ENCODE measurements at regions not wholly inside any gene's neighbourhood (a gene's known extent, or its start where the extent isn't known, plus 50 kb on each side); places are given as distances from the start of the nearest gene placed in this dataset.

GRCh38 chr3:117322866-117323265, 613.3 kb downstream of the TUSC7 start:
- no peak for DNase-seq

DNA sequence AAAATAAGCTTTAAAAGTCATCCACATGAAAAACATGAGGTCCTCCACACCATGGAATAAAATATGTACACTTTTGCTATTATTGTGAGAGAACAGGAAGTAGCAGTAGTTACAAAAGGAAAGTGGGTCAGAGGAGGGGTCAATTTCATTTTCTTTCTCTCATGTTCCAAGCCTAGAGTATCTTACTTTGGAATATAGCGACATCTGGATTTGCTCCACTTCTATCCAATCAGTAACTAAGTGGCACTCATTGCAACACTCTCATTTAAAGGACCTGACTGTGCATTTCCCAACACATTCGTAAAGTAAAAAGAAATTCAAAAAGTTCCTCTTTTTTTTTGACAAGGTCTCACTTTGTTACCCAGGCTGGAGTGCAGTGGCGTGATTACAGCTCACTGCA, 637.3 kb downstream of the TUSC7 start:
- no peak for DNase-seq

GRCh38 chr3:117348884-117349283, 639.3 kb downstream of the TUSC7 start:
- no peak for DNase-seq

DNA sequence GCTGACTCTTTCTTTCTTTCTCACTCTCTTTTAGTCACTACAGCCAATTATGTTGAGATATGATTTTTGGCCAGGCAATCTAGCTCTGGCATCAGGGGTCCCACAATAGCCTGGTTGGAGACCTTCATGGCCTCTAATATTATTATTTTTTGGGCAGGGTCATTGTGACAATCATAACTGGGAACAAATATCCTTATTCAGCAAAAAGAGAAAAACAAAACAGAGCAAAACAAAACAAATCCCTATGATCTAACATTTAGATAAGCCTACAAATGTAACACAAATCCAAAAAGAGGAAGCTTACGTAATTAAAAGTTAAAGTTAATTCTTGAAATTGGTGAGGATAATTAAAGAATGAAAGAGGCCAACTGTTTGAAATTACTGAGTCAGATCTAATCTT, 640.0 kb downstream of the TUSC7 start:
- DNase-seq = no peak

- DNase-seq = no peak
Measured at GRCh38 chr3:117350371-117350770, 640.8 kb downstream of the TUSC7 start.

DNA sequence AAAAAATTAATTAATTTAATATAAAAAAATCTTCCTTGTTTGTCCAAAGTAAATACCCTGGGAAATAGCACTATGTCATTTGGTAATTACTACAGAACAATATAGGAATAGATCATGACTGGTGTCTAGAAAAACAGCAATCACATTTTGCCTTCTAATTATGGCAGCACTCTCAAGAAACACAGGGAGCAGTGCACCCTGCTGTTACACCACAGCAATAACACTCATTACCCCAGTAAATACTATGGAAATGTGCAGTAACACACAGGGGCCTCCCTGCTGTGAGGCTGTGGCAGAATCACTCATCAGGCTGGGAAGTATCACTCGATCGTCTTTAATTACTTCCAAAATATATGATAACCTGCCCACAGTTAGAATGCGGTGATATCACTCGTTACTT, 646.0 kb downstream of the TUSC7 start:
- peak; percentile 35 to 50 for DNase-seq

DNA sequence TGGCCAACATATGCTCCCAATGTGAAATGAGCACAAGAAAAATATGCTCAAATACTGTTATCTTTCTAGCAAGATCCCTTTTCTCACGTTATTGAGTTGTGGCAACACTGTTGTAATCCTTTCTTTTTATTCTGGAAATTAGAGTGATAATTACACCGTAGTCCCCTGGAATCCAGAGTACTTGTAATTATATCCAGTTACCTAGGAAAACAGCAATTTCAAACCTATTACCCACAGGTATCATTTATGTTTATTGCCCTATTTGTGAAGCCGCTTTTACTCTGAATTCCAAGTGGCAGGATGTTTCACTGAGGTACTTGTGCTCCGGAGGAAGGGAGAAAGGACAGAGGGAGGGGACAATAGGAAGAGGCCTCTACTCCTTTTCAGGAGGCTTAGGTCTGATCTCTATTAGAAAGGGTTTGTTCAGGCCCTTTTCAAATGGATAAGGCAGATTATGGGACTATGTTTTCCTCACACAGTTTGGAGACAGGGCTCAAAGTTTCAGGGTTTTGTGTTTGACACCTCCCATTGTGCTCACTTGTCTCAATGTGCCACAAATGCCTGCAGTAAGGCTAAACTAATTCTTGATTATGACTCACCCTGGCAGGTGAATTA, 646.6 kb downstream of the TUSC7 start:
- no peak for DNase-seq

DNA sequence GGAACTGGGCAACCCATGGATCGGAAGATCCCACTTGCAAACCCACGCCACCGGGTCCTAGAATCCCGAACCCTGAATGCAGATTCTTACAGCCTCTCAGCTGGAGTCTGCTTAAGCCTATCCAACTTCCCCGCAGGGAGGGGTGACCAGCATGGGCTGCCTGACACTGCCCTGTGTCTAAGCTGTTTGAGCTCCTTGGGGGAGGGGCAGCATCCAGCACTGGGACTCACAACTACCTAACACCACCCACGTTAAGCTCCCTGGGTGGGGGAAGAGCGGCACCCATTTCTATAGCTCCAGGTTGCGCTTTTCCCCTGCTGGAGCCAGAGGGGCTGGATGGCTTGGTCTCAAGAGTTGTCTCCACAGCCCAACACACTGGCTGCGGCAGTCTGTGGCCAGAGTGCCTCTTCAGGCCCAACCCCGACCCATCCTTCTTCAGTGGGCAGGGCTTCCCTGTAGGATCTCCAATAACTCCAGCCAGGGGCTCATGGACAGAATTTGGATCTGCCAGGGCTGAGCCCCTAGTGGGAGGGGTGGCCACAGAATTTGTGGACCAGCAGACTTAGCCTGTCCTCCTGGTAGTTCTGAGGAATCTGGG, 649.2 kb downstream of the TUSC7 start:
- DNase-seq = no peak

DNA sequence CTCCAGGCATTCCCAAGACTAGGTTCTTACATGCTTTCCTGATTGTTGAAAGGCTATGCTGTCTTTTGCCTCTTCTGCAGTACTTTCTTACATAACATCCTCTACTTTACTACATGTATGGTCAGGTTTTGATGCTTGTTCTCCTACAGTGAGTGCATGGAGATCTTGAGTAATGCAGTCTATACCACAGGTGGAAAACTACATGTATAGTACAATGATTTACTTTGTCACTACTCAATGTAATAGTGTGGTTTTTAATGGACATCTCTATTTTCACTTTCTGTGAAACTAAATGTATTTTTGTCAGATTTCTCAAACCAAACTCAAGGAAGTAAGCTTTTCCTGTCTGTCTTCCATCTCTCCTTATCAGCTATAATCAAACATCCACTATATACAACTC, 657.0 kb downstream of the TUSC7 start:
- DNase-seq = no peak

DNA sequence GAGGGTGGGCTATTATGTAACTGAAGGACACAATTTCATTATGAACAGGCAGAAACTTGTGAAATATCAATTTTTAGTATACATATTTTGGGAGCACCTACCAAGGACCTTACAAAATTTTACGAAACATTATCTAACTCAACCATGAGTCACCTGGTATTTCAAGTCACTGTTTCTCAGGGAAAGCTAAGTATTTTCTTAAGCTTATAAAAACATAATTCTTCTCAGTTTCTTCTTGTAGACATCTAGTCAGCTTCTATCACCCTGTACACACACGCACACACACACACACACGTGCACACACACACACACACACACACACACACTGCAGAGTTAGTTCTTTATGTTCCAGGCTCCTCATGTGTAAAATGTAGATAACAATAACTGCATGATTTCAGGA, 658.3 kb downstream of the TUSC7 start:
- DNase-seq = no peak

- no peak for DNase-seq
Measured at GRCh38 chr3:117380631-117381030, 671.1 kb downstream of the TUSC7 start.

DNA sequence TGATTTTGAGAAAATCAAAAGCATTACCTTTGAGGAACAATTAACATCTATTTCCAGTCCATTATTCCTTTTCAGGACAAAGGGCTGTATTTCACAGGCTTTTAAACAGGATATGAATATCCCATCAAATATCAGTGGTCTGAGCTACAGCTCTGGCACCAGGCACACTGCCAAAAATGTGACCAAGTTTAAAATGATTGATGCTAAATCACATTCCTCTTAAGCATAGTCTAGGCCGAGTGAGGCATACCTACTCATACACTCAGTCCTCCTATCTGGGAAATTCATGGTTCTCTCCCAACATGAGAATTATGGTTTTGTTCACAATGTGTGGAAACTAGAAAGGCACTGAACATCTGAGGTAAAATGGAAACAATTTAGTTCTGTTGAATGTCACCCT, 683.5 kb downstream of the TUSC7 start:
- no peak for DNase-seq

GRCh38 chr3:117398141-117398899, 688.7 kb downstream of the TUSC7 start:
- peak; percentile 34 to 44 for DNase-seq

- DNase-seq = no peak
Measured at GRCh38 chr3:117399311-117400078, 689.9 kb downstream of the TUSC7 start.

- no peak for DNase-seq
Measured at GRCh38 chr3:117400303-117400702, 690.7 kb downstream of the TUSC7 start.

DNA sequence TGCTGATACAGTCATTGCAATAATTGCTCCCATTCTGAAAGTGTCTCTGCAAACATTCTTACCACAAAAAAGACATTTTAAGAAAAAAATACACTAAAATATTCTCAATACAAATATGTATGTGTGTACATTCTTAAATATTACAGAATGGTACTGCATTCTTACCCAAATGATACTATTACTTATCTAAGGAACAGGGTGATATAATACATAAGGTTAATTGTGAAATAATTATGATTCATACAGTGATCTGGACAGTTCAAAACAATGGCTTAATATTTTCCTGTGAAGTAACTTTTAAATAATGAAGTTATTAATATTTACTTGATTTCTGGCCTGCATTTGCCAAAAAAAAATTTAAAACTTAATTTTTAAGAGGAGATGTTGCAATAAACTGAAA, 694.6 kb downstream of the TUSC7 start:
- DNase-seq = no peak

GRCh38 chr3:117404730-117405129, 695.2 kb downstream of the TUSC7 start:
- peak in 1 of 2 experiments; percentile 24 for DNase-seq

- DNase-seq = no peak
Measured at GRCh38 chr3:117405359-117405758, 695.8 kb downstream of the TUSC7 start.

GRCh38 chr3:117407317-117407716, 697.7 kb downstream of the TUSC7 start:
- DNase-seq = no peak

DNA sequence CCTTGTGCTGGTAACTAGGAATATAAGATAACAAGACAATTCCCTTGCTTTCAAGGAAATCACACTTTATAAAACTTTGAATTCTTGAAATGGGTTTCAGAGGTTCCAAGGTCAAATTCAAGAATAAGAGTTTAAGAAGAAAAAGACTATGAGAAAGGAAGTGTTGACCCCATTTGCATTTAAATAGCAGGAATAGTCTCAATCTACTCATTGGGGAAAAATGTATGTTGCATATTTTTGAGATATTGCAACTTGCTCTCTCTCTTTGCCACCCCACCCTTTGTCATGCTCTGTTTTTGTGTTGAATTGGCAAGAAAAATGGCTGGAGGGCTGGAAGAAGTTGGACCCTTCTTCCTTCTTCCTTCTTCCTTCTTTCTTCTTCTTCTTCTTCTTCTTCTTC, 699.2 kb downstream of the TUSC7 start:
- no peak for DNase-seq

DNA sequence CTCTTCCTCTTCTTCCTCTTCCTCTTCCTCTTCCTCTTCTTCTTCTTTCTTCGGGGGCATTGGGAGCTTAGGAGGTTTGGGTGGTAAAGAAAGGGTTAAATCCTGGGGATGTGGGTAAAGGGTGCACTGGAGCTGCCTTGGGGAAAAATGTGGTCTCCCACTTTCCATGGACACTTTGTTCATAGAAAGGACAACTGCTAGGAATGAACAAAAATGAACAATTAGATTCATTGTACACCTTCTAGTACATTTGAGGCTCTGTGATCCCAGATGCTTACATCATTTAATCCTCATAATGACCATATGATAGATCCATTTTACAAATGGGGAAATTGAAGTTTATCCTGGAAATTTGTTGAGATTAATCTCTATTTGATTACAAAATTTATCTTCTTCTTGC, 699.7 kb downstream of the TUSC7 start:
- no peak for DNase-seq

DNA sequence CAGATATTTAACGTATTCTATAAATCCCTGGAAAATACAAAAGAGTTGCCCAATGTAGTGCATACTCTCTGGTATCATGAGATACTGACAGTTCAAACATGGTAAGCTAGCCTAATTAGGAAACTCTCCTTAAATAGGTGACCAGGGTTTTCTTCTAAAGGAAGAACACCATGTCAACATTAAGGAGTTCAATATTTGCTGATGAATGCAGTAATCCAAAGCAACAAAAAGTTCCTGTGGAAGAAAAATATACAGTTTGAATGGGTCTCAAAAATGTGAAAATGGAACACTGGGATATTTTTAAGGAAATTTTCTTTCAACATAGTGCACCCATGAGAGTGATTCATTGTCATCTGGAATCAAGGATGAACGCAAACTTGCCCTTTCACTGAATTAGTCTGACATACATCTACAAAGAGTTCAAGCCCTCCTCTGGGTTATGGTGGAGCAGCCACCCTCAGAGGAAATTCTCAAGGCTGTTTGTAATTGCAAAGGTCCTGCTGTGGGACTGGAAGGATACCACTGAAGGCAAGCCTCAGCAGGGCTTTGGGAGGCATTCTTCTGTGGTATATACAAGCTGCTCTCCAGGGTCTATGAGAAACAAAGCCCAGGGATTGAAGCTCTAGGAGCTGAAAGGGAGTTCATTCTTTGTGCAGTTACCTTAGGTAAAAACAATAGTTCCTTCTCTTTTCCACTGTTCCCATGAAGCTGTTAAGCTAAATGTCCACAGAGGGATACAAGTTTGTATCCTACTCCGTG, 700.3 kb downstream of the TUSC7 start:
- DNase-seq = no peak

DNA sequence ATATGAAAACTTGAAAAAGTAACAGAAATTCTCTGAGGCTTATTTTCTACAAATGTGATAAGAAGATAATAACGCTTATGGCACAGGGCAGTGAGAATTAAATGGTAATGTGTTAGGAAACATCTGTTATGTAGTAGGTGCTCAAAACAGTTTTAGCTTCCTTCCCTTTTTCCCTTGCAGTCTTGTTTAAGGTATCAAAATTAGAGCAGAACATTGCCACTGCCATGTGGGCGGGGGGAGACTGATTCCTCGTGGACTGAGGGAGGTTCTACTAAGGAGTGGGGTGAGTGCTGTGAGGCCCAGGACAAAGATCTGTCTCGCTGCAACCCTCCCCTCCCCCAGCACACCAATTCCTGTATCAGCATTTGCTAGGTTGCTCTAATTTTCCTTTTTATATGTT, 702.4 kb downstream of the TUSC7 start:
- no peak for DNase-seq
